Stimulated activated naive CD8-positive, alpha-beta T cell treated with anti-CD3 and anti-CD28 coated beads, Interleukin-15, Interleukin-2, amounts not matched to agents 100 ng/mL and 50 ng/mL, for 24 hours (primary cell): ENCODE measurements at regions not wholly inside any gene's neighbourhood (a gene's known extent, or its start where the extent isn't known, plus 50 kb on each side); places are given as distances from the start of the nearest gene placed in this dataset.
A peak's percentile ranks its signal among the peaks of the same experiment; 100 is the strongest.
"Not testable (repeated sequence)": the region's sequence is repeated elsewhere in the genome, so short reads cannot be mapped to it uniquely, and the experiment has no call there.

Experiments used
- H3K27ac Mint-ChIP-seq: one replicate; pipeline ENCODE4 v1.8.0; 2021; ENCODE audit warnings: mild to moderate bottlenecking, mixed read lengths
- H3K27me3 Mint-ChIP-seq: one replicate; pipeline ENCODE4 v1.8.0; 2021; ENCODE audit warnings: mixed read lengths
- H3K36me3 Mint-ChIP-seq: one replicate; pipeline ENCODE4 v1.8.0; 2021; ENCODE audit warnings: low read depth, mixed read lengths
- H3K4me1 Mint-ChIP-seq: one replicate; pipeline ENCODE4 v1.8.0; 2021; ENCODE audit warnings: low read depth, mixed read lengths
- H3K4me3 Mint-ChIP-seq: one replicate; pipeline ENCODE4 v1.8.0; 2021; ENCODE audit warnings: mild to moderate bottlenecking, mixed read lengths
- H3K9me3 Mint-ChIP-seq: one replicate; pipeline ENCODE4 v1.8.0; 2021; ENCODE audit warnings: mixed read lengths

GRCh38 chr14:101666264-101666663 is 95.2 kb upstream of the PPP2R5C start:
- Mint-ChIP-seq H3K9me3 (peaks cover 14% of the 10 kb centered on the region), H3K27ac (no peak overlapping the region), H3K4me1 (no peaks in the 10 kb centered on the region), H3K27me3 (peaks cover 60% of the 10 kb centered on the region), H3K36me3 (peaks cover 4% of the 10 kb centered on the region), H3K4me3 (no peak overlapping the region)

- Mint-ChIP-seq H3K27ac (no peak overlapping the region), H3K9me3 (peaks cover 17% of the 10 kb centered on the region), H3K4me3 (no peak overlapping the region), H3K4me1 (no peaks in the 10 kb centered on the region), H3K27me3 (peaks cover 59% of the 10 kb centered on the region), H3K36me3 (peaks cover 4% of the 10 kb centered on the region)
Observed at GRCh38 chr14:101669629-101670028, 91.9 kb upstream of the PPP2R5C start.

- Mint-ChIP-seq H3K4me3 (no peak overlapping the region), H3K4me1 (no peaks in the 10 kb centered on the region), H3K27me3 (peaks cover 35% of the 10 kb centered on the region), H3K27ac (no peak overlapping the region), H3K9me3 (peaks cover 13% of the 10 kb centered on the region), H3K36me3 (peaks cover 4% of the 10 kb centered on the region)
Observed at GRCh38 chr14:101673873-101674272, 87.6 kb upstream of the PPP2R5C start.

GRCh38 chr14:101675835-101676234 is 85.7 kb upstream of the PPP2R5C start:
- H3K4me3 Mint-ChIP-seq, H3K4me1 Mint-ChIP-seq, H3K36me3 Mint-ChIP-seq, H3K27ac Mint-ChIP-seq, H3K9me3 Mint-ChIP-seq: not testable (repeated sequence)
- H3K27me3 Mint-ChIP-seq = peaks cover 26% of the 10 kb centered on the region

GRCh38 chr14:101677912-101678327 is 83.6 kb upstream of the PPP2R5C start:
- H3K4me1 Mint-ChIP-seq, H3K4me3 Mint-ChIP-seq, H3K36me3 Mint-ChIP-seq, H3K9me3 Mint-ChIP-seq, H3K27ac Mint-ChIP-seq: not testable (repeated sequence)
- peaks cover 14% of the 10 kb centered on the region for H3K27me3 Mint-ChIP-seq

GRCh38 chr14:101681795-101682194 is 79.7 kb upstream of the PPP2R5C start:
- H3K4me3 Mint-ChIP-seq = no peak overlapping the region

GRCh38 chr14:101683365-101683764 is 78.1 kb upstream of the PPP2R5C start:
- no peaks in the 10 kb centered on the region for H3K36me3 Mint-ChIP-seq
- H3K9me3 Mint-ChIP-seq = no peaks in the 10 kb centered on the region
- no peak overlapping the region for H3K27ac Mint-ChIP-seq
- H3K27me3 Mint-ChIP-seq = peaks cover 21% of the 10 kb centered on the region
- no peaks in the 10 kb centered on the region for H3K4me1 Mint-ChIP-seq
- H3K4me3 Mint-ChIP-seq = no peak overlapping the region

More at GRCh38 chr14:101681795-101682194, 79.7 kb upstream of the PPP2R5C start:
- Mint-ChIP-seq H3K4me1 (no peaks in the 10 kb centered on the region), H3K36me3 (no peaks in the 10 kb centered on the region), H3K27me3 (peaks cover 18% of the 10 kb centered on the region), H3K9me3 (no peaks in the 10 kb centered on the region), H3K27ac (no peak overlapping the region)

- Mint-ChIP-seq H3K4me3 (no peak overlapping the region), H3K9me3 (no peaks in the 10 kb centered on the region), H3K27me3 (peaks cover 15% of the 10 kb centered on the region), H3K4me1 (no peaks in the 10 kb centered on the region), H3K36me3 (no peaks in the 10 kb centered on the region), H3K27ac (no peak overlapping the region)
Observed at GRCh38 chr14:101687756-101688546, 73.6 kb upstream of the PPP2R5C start.

GRCh38 chr14:101689039-101689501 is 72.4 kb upstream of the PPP2R5C start:
- Mint-ChIP-seq H3K36me3 (no peaks in the 10 kb centered on the region), H3K4me3 (no peak overlapping the region), H3K4me1 (no peaks in the 10 kb centered on the region), H3K27me3 (peaks cover 10% of the 10 kb centered on the region), H3K9me3 (no peaks in the 10 kb centered on the region), H3K27ac (no peak overlapping the region)

- not testable (repeated sequence) for H3K27ac Mint-ChIP-seq, H3K27me3 Mint-ChIP-seq, H3K9me3 Mint-ChIP-seq, H3K4me3 Mint-ChIP-seq, H3K4me1 Mint-ChIP-seq, H3K36me3 Mint-ChIP-seq
Observed at GRCh38 chr14:101689966-101690365, 71.5 kb upstream of the PPP2R5C start.

- no peaks in the 10 kb centered on the region for H3K4me1 Mint-ChIP-seq
- peaks cover 23% of the 10 kb centered on the region for H3K27me3 Mint-ChIP-seq
- H3K36me3 Mint-ChIP-seq = peaks cover 4% of the 10 kb centered on the region
- H3K9me3 Mint-ChIP-seq = peaks cover 4% of the 10 kb centered on the region
- no peak overlapping the region for H3K4me3 Mint-ChIP-seq
- no peak overlapping the region for H3K27ac Mint-ChIP-seq
Observed at GRCh38 chr14:101695659-101696058, 65.8 kb upstream of the PPP2R5C start.

- Mint-ChIP-seq H3K27me3 (peaks cover 17% of the 10 kb centered on the region), H3K27ac (no peak overlapping the region), H3K4me1 (peaks cover 23% of the 10 kb centered on the region), H3K36me3 (no peaks in the 10 kb centered on the region), H3K4me3 (no peak overlapping the region), H3K9me3 (no peaks in the 10 kb centered on the region)
Observed at GRCh38 chr14:101704140-101704539, 57.4 kb upstream of the PPP2R5C start.

GRCh38 chr14:101705733-101706508 is 55.6 kb upstream of the PPP2R5C start:
- Mint-ChIP-seq H3K27me3 (peaks cover 11% of the 10 kb centered on the region), H3K4me1 (peaks cover 31% of the 10 kb centered on the region), H3K27ac (peak overlapping the region; percentile 58), H3K36me3 (no peaks in the 10 kb centered on the region), H3K9me3 (no peaks in the 10 kb centered on the region), H3K4me3 (no peak overlapping the region)

- no peaks in the 10 kb centered on the region for H3K9me3 Mint-ChIP-seq
- H3K36me3 Mint-ChIP-seq = no peaks in the 10 kb centered on the region
- no peak overlapping the region for H3K4me3 Mint-ChIP-seq
- H3K4me1 Mint-ChIP-seq = peaks cover 34% of the 10 kb centered on the region
- H3K27ac Mint-ChIP-seq = peak overlapping the region; percentile 58
- H3K27me3 Mint-ChIP-seq = peaks cover 11% of the 10 kb centered on the region
Observed at GRCh38 chr14:101706509-101707067, 54.9 kb upstream of the PPP2R5C start.
